GM18505 (cell line): ENCODE measurements at regions not wholly inside any gene's neighbourhood (a gene's known extent, or its start where the extent isn't known, plus 50 kb on each side); places are given as distances from the start of the nearest gene placed in this dataset.

Source experiments
- ATAC-seq: cut with Tn5 transposase; IDR thresholded peaks from one replicate; pipeline ENCODE4 v1.9.1; 2021; ENCODE audit not compliant: unreplicated experiment
- POLR2A ChIP-seq: IDR thresholded peaks from 4 replicates; pipeline ENCODE4 v1.6.1; 2011; ENCODE audit warnings: borderline replicate concordance; ENCODE audit not compliant: insufficient read depth, insufficient read length; ENCODE audit errors: extremely low read depth

DNA sequence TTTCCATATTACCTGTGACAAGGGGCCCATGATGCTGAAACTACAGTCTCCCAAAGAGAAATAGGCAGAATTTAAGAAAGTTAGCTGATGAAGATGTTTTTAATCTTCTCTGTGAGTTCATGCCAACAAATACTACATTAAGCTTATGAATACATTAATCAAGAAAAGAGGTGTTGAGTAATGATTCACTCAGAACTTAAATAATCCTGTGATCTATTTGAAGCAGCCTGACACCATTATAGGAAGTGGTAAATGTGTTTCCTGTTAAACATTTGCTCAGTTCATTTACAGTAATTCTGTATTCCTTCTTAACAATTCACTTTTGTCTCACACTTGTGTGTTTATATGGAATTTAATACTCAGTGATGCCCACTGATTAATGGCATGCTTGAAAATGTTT lies 75.0 kb upstream of the IZUMO3 start:
- no peak for ATAC-seq
- no peak for TF ChIP-seq POLR2A

DNA sequence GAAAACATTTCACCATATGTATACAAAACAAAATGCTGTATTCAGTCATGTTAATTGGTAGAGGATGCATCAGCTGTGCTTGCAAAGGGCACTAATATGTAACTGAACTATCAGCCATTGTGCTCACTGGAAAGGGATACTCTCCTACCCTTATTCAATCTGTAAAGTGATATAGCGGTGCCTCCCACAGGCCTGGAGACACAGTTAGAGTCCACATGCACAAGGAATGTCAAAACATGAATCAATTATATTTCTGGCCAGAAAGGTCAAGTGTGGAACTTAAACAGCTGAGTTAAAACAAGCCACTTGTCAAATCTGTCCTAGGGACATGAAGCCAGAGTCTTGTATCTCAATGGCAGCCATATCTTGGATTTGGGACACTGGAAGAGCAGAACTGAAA lies 71.2 kb upstream of the IZUMO3 start:
- ATAC-seq = no peak
- TF ChIP-seq POLR2A = no peak

GRCh38 chr9:24614070-24614469 lies 68.4 kb upstream of the IZUMO3 start:
- no peak for ATAC-seq
- TF ChIP-seq POLR2A = no peak

DNA sequence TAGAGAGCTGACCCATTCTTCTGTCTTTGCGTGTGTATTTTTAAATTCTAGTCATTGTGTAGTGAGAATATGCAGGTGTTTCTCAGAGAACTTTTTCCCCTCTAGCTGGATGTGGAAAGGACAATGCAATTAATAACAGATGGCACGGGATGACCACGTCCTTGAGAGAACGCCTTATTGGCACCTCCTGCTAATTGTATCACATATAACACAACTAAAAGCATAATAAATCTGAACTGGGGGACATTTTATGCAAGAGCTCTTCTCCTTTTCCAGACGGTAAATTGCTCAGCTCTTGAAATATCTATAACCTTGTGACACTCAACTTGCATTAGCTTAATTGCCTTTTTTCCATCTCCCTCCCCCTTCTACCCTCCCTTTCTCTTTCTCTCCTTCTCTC lies 62.9 kb upstream of the IZUMO3 start:
- no peak for ATAC-seq
- no peak for TF ChIP-seq POLR2A

- no peak for TF ChIP-seq POLR2A
- ATAC-seq = no peak
These were observed 57.1 kb upstream of the IZUMO3 start for GRCh38 chr9:24602693-24603352.
